ENCODE measurements at regions not wholly inside any gene's neighbourhood (a gene's known extent, or its start where the extent isn't known, plus 50 kb on each side); places are given as distances from the start of the nearest gene placed in this dataset.

DNA sequence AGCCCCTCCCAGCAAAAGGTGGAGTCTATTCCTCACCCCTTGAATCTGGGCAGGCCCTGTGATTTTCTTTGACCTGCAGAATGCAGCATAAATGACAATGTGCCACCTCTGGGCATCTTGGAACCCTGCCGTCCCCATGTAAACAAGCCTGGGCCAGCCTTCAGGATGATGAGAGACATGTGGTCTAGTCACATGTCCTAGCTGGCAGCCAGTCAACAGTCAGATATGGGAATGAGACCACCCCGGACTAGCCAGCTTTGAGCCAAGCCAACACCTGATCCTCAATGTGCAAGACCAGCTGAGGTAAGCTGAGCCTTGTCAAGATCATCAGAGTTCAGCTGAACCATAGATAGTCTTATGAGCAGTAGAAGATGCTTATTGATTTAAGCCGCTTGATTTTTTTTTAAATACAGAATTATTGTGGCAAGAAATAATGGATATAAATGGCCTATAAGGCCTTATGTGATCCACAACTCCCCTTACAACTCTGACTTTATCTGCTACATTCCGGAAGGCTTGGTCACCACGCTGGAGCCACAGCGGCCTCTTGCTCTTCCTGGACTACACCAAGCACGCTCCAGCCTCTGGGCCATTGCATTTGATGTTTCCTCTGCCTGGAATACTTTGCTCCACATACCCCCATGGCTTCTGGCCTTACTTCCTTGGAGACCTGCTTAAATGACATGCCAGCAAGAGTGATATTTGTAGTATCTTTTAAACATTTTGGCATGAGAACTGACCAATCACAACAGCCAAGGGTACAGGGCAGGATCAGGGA is 225.9 kb upstream of the SESN3 start:
- Histone ChIP-seq H3K4me2 (no peak overlapping the region), H3K9me3 (ENCODE audit: low read depth) (no peaks in the 10 kb centered on the region), H3K4me1 (ENCODE audit: insufficient read depth) (peaks cover 6% of the 10 kb centered on the region), H3K36me3 (replicated peaks; ENCODE audit: insufficient read depth, low read depth) (no peaks in the 10 kb centered on the region), H2AFZ (no peak overlapping the region), H3K27ac (no peak overlapping the region), H3K4me3 (no peak overlapping the region), H4K20me1 (ENCODE audit: insufficient read depth, poor library complexity, severe bottlenecking) (no peaks in the 10 kb centered on the region), H3K79me2 (no peaks in the 10 kb centered on the region), H3K9me2 (replicated peaks; ENCODE audit: insufficient read depth) (no peaks in the 10 kb centered on the region), H3K27me3 (no peaks in the 10 kb centered on the region)
- DNase-seq (ENCODE audit: low spot score), result no peak
- 93% methylated on average over 7 of the region's 7 CpGs for WGBS (ENCODE audit: low lambda C conversion rate, missing lambda C conversion rate)
- TF ChIP-seq EZH2phosphoT487 (IDR thresholded peaks at IDR 0.05; ENCODE audit: low read depth, severe bottlenecking, unreplicated experiment), result no peak
- no peak for TF ChIP-seq EZH2 (IDR thresholded peaks at IDR 0.05; ENCODE audit: borderline replicate concordance)
- TF ChIP-seq, protein P1, sequence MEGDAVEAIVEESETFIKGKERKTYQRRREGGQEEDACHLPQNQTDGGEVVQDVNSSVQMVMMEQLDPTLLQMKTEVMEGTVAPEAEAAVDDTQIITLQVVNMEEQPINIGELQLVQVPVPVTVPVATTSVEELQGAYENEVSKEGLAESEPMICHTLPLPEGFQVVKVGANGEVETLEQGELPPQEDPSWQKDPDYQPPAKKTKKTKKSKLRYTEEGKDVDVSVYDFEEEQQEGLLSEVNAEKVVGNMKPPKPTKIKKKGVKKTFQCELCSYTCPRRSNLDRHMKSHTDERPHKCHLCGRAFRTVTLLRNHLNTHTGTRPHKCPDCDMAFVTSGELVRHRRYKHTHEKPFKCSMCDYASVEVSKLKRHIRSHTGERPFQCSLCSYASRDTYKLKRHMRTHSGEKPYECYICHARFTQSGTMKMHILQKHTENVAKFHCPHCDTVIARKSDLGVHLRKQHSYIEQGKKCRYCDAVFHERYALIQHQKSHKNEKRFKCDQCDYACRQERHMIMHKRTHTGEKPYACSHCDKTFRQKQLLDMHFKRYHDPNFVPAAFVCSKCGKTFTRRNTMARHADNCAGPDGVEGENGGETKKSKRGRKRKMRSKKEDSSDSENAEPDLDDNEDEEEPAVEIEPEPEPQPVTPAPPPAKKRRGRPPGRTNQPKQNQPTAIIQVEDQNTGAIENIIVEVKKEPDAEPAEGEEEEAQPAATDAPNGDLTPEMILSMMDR (IDR thresholded peaks at IDR 0.05; ENCODE audit: poor library complexity), result no peak

GRCh38 chr11:95455228-95455970 is 224.4 kb upstream of the SESN3 start:
- no peaks in the 10 kb centered on the region for H4K20me1 ChIP-seq (ENCODE audit: insufficient read depth, poor library complexity, severe bottlenecking)
- H3K4me1 ChIP-seq (ENCODE audit: insufficient read depth), result peaks cover 6% of the 10 kb centered on the region
- H3K27ac ChIP-seq, result no peak overlapping the region
- no peak overlapping the region for H2AFZ ChIP-seq
- H3K9me3 ChIP-seq (ENCODE audit: low read depth), result no peaks in the 10 kb centered on the region
- H3K4me2 ChIP-seq, result no peak overlapping the region
- no peaks in the 10 kb centered on the region for H3K79me2 ChIP-seq
- no peaks in the 10 kb centered on the region for H3K36me3 ChIP-seq (replicated peaks; ENCODE audit: insufficient read depth, low read depth)
- H3K27me3 ChIP-seq, result no peaks in the 10 kb centered on the region
- no peak overlapping the region for H3K4me3 ChIP-seq
- TF ChIP-seq, protein P1 (IDR thresholded peaks at IDR 0.05; ENCODE audit: poor library complexity), result no peak
- 76% methylated on average over 6 of the region's 6 CpGs for WGBS (ENCODE audit: low lambda C conversion rate, missing lambda C conversion rate)
- H3K9me2 ChIP-seq (replicated peaks; ENCODE audit: insufficient read depth), result no peaks in the 10 kb centered on the region
- DNase-seq (ENCODE audit: low spot score), result no peak

GRCh38 chr11:95453616-95454171 is 222.7 kb upstream of the SESN3 start:
- H4K20me1 ChIP-seq (ENCODE audit: insufficient read depth, poor library complexity, severe bottlenecking), result no peaks in the 10 kb centered on the region
- no peaks in the 10 kb centered on the region for H3K9me3 ChIP-seq (ENCODE audit: low read depth)
- no peaks in the 10 kb centered on the region for H3K4me1 ChIP-seq (ENCODE audit: insufficient read depth)
- no peak overlapping the region for H2AFZ ChIP-seq
- H3K4me3 ChIP-seq, result no peak overlapping the region
- 86% methylated on average over 7 of the region's 7 CpGs for WGBS (ENCODE audit: low lambda C conversion rate, missing lambda C conversion rate)
- no peaks in the 10 kb centered on the region for H3K27me3 ChIP-seq
- no peaks in the 10 kb centered on the region for H3K36me3 ChIP-seq (replicated peaks; ENCODE audit: insufficient read depth, low read depth)
- no peak for DNase-seq (ENCODE audit: low spot score)
- H3K79me2 ChIP-seq, result no peaks in the 10 kb centered on the region
- no peak overlapping the region for H3K4me2 ChIP-seq
- H3K27ac ChIP-seq, result no peak overlapping the region
- no peak for TF ChIP-seq EZH2phosphoT487 (IDR thresholded peaks at IDR 0.05; ENCODE audit: low read depth, severe bottlenecking, unreplicated experiment)
- TF ChIP-seq, protein P1 (IDR thresholded peaks at IDR 0.05; ENCODE audit: poor library complexity), result no peak
- no peak for TF ChIP-seq EZH2 (IDR thresholded peaks at IDR 0.05; ENCODE audit: borderline replicate concordance)
- H3K9me2 ChIP-seq (replicated peaks; ENCODE audit: insufficient read depth), result no peaks in the 10 kb centered on the region
